GM12878 (cell line): ENCODE measurements at regions not wholly inside any gene's neighbourhood (a gene's known extent, or its start where the extent isn't known, plus 50 kb on each side); places are given as distances from the start of the nearest gene placed in this dataset.
"Not testable (repeated sequence)": the region's sequence is repeated elsewhere in the genome, so short reads cannot be mapped to it uniquely, and the experiment has no call there.

Experiments used
- ESRRA ChIP-seq: IDR thresholded peaks from 2 replicates; pipeline ENCODE4 v1.6.1; 2012; ENCODE audit warnings: mild to moderate bottlenecking, low read length, improper control_type of control experiment
- TF ChIP-seq, protein P1 (sequence below), 3 experiments: IDR thresholded peaks in 2 of 3; conservative IDR thresholded peaks in 1 of 3; 2 replicates each; pipeline ENCODE4 v1.5.1; 2011; ENCODE audit warnings: low read depth in 3 of 3, low read length in 3 of 3, mild to moderate bottlenecking in 3 of 3, control low read depth in 2 of 3, moderate library complexity in 2 of 3, inconsistent platforms in 1 of 3, mixed read lengths in 1 of 3; ENCODE audit not compliant: control insufficient read depth in 2 of 3, insufficient read depth in 1 of 3; ENCODE audit errors: extremely low read depth in 1 of 3

DNA sequence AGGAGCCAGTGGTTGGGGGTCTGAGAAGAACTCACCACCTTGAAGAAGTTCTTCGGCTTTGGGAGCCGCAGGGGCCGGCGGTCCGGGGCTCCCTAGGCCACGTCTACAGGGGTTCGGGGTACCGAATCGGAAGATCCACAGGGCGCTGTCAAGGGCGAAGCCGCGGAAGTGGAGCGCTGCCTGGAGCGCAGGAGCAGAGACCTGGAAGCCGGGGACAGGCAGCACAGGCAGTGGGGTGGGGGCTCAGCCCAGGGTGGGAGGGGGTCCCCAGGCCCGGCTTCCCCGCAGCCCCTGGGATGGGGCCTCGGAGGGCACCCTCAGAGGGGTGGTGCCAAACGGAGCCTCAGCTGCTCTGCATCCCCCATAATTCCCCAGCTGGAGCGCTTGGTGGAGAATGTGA is 93.5 kb upstream of the THOC3 start:
- TF ChIP-seq ESRRA = not testable (repeated sequence)
- TF ChIP-seq, protein P1, sequence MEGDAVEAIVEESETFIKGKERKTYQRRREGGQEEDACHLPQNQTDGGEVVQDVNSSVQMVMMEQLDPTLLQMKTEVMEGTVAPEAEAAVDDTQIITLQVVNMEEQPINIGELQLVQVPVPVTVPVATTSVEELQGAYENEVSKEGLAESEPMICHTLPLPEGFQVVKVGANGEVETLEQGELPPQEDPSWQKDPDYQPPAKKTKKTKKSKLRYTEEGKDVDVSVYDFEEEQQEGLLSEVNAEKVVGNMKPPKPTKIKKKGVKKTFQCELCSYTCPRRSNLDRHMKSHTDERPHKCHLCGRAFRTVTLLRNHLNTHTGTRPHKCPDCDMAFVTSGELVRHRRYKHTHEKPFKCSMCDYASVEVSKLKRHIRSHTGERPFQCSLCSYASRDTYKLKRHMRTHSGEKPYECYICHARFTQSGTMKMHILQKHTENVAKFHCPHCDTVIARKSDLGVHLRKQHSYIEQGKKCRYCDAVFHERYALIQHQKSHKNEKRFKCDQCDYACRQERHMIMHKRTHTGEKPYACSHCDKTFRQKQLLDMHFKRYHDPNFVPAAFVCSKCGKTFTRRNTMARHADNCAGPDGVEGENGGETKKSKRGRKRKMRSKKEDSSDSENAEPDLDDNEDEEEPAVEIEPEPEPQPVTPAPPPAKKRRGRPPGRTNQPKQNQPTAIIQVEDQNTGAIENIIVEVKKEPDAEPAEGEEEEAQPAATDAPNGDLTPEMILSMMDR (IDR thresholded peaks at IDR 0.05 in 2 of 3, conservative IDR thresholded peaks at IDR 0.05 in 1 of 3; ENCODE audit: control insufficient read depth in 2 of 3, extremely low read depth in 1 of 3, insufficient read depth in 1 of 3, low read depth in 3 of 3, low read length in 3 of 3) = not testable (repeated sequence)
